ENCODE measurements at regions not wholly inside any gene's neighbourhood (a gene's known extent, or its start where the extent isn't known, plus 50 kb on each side); places are given as distances from the start of the nearest gene placed in this dataset.

DNA sequence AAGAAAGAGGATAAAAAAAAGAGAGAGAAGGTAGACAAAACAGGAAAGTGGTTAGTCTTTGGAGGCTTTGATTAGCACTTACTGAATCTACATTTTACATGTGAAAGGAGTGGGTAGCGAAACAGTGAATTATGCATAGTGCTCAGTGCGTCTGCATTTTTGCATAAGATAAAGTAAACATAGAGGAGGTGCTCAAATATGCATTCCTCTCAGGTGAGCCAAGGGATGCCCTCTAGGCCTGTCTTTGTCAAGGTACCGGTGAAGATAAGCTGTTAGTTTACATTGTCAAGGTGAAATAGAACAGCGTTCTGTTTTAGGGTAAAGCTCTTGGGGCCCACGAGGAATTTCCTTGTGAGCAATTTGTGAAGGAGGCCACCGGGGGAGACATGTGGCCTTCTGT is 260.6 kb downstream of the TRIML1 start:
- Histone ChIP-seq H3K36me3 (ENCODE audit: control insufficient read depth, insufficient read depth, low read length) (no peaks in the 10 kb centered on the region), H3K27ac (ENCODE audit: low read length) (no peak overlapping the region), H3K9me3 (ENCODE audit: control insufficient read depth, insufficient read depth, low read depth, low read length) (no peaks in the 10 kb centered on the region), H3K27me3 (ENCODE audit: control insufficient read depth, insufficient read depth, low read length) (no peaks in the 10 kb centered on the region), H3K4me1 (ENCODE audit: control insufficient read depth, insufficient read depth, low read length) (no peaks in the 10 kb centered on the region), H3K4me3 (ENCODE audit: low read depth in 2 of 2, low read length in 2 of 2) (no peak overlapping the region)
- POLR2A ChIA-PET, result no interaction called here
- BruUV-seq (replicated peaks), result no TSS peak
- no peak for ATAC-seq
- in situ Hi-C loops (cut with HindIII; ENCODE audit: low pct_unique_long_range_greater_than_20kb, low sequenced_read_pairs) (no loop called here), intact Hi-C loops (cut with micrococcal nuclease; ENCODE audit: unreplicated experiment) (no loop called here)
- CTCF ChIA-PET, result no interaction called here
- DNase-seq (ENCODE audit: low read depth, low spot score), result no peak
- TF ChIP-seq, protein P1, sequence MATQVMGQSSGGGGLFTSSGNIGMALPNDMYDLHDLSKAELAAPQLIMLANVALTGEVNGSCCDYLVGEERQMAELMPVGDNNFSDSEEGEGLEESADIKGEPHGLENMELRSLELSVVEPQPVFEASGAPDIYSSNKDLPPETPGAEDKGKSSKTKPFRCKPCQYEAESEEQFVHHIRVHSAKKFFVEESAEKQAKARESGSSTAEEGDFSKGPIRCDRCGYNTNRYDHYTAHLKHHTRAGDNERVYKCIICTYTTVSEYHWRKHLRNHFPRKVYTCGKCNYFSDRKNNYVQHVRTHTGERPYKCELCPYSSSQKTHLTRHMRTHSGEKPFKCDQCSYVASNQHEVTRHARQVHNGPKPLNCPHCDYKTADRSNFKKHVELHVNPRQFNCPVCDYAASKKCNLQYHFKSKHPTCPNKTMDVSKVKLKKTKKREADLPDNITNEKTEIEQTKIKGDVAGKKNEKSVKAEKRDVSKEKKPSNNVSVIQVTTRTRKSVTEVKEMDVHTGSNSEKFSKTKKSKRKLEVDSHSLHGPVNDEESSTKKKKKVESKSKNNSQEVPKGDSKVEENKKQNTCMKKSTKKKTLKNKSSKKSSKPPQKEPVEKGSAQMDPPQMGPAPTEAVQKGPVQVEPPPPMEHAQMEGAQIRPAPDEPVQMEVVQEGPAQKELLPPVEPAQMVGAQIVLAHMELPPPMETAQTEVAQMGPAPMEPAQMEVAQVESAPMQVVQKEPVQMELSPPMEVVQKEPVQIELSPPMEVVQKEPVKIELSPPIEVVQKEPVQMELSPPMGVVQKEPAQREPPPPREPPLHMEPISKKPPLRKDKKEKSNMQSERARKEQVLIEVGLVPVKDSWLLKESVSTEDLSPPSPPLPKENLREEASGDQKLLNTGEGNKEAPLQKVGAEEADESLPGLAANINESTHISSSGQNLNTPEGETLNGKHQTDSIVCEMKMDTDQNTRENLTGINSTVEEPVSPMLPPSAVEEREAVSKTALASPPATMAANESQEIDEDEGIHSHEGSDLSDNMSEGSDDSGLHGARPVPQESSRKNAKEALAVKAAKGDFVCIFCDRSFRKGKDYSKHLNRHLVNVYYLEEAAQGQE (IDR thresholded peaks at IDR 0.05; ENCODE audit: insufficient read depth in 1 of 2, low read depth in 2 of 2, low read length in 1 of 2), result no peak
- TF ChIP-seq SIN3A (IDR thresholded peaks at IDR 0.05; ENCODE audit: borderline replicate concordance, insufficient read depth, low read depth, low read length) (no peak), POLR2AphosphoS5 (IDR thresholded peaks at IDR 0.05; ENCODE audit: low read depth, low read length) (no peak)
- TF ChIP-seq, protein P2, sequence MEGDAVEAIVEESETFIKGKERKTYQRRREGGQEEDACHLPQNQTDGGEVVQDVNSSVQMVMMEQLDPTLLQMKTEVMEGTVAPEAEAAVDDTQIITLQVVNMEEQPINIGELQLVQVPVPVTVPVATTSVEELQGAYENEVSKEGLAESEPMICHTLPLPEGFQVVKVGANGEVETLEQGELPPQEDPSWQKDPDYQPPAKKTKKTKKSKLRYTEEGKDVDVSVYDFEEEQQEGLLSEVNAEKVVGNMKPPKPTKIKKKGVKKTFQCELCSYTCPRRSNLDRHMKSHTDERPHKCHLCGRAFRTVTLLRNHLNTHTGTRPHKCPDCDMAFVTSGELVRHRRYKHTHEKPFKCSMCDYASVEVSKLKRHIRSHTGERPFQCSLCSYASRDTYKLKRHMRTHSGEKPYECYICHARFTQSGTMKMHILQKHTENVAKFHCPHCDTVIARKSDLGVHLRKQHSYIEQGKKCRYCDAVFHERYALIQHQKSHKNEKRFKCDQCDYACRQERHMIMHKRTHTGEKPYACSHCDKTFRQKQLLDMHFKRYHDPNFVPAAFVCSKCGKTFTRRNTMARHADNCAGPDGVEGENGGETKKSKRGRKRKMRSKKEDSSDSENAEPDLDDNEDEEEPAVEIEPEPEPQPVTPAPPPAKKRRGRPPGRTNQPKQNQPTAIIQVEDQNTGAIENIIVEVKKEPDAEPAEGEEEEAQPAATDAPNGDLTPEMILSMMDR (IDR thresholded peaks at IDR 0.05), result no peak

DNA sequence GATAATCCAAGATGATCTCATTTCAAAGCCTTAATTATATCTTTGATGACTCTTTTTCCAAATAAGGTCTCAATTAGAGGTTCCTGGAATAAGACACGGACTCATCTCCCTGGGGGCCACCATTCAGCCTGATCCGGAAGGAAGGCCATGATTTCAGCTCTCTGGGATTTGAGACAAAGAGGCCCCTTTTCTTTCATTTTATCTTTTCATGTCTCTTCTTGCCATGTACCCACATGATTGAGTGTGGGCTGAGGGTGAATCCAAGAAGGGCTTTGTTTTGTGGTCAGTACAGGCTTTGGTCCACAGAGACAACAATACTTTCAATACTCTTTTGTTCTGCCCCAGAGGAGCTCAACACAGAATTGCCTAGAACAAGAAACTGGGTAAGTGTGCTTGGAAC is 261.2 kb downstream of the TRIML1 start:
- CTCF ChIA-PET, result no interaction called here
- DNase-seq (ENCODE audit: low read depth, low spot score), result no peak
- no TSS peak for BruUV-seq (replicated peaks)

More for the DNA sequence above, 261.2 kb downstream of the TRIML1 start:
- in situ Hi-C loops (cut with HindIII; ENCODE audit: low pct_unique_long_range_greater_than_20kb, low sequenced_read_pairs), result no loop called here
- Histone ChIP-seq H3K4me3 (ENCODE audit: low read depth in 2 of 2, low read length in 2 of 2) (no peak overlapping the region), H3K27ac (ENCODE audit: low read length) (no peak overlapping the region), H3K36me3 (ENCODE audit: control insufficient read depth, insufficient read depth, low read length) (no peaks in the 10 kb centered on the region), H3K27me3 (ENCODE audit: control insufficient read depth, insufficient read depth, low read length) (no peaks in the 10 kb centered on the region), H3K9me3 (ENCODE audit: control insufficient read depth, insufficient read depth, low read depth, low read length) (no peaks in the 10 kb centered on the region), H3K4me1 (ENCODE audit: control insufficient read depth, insufficient read depth, low read length) (no peaks in the 10 kb centered on the region)
- POLR2A ChIA-PET, result no interaction called here
- no peak for ATAC-seq
- intact Hi-C loops (cut with micrococcal nuclease; ENCODE audit: unreplicated experiment), result no loop called here
- TF ChIP-seq, protein P1 (IDR thresholded peaks at IDR 0.05; ENCODE audit: insufficient read depth in 1 of 2, low read depth in 2 of 2, low read length in 1 of 2), result no peak
- TF ChIP-seq TCF7L2 (IDR thresholded peaks at IDR 0.05; ENCODE audit: low read depth, low read length), result no peak
- no peak for TF ChIP-seq SIN3A (IDR thresholded peaks at IDR 0.05; ENCODE audit: borderline replicate concordance, insufficient read depth, low read depth, low read length)
- TF ChIP-seq, protein P2 (IDR thresholded peaks at IDR 0.05), result no peak
- no peak for TF ChIP-seq POLR2AphosphoS5 (IDR thresholded peaks at IDR 0.05; ENCODE audit: low read depth, low read length)
